Aorta (tissue), 5 donors: ENCODE measurements at regions not wholly inside any gene's neighbourhood (a gene's known extent, or its start where the extent isn't known, plus 50 kb on each side); places are given as distances from the start of the nearest gene placed in this dataset.

Source experiments
- ATAC-seq: fragments of 200-7000 bp; cut with Tn5 transposase; one replicate; pipeline ENCODE4 v1.9.1; 2022; ENCODE audit warnings: moderate library complexity; ENCODE audit not compliant: low FRiP score
- DNase-seq, 2 donors: peaks; one replicate each; pipeline ENCODE4 v3.0.0-alpha.2; 2020
- H3K27ac ChIP-seq, 2 donors: one replicate each; pipeline ENCODE4 v1.5.1; 2013; ENCODE audit warnings: low read length in 2 of 2, mild to moderate bottlenecking in 2 of 2, moderate library complexity in 2 of 2, control low read depth in 1 of 2, inconsistent platforms in 1 of 2, low read depth in 1 of 2
- H3K27me3 ChIP-seq, 2 donors: one replicate each; pipeline ENCODE4 v1.6.1; 2013; ENCODE audit warnings: control low read depth in 1 of 2, low read length in 1 of 2, mild to moderate bottlenecking in 1 of 2, moderate library complexity in 1 of 2; ENCODE audit not compliant: insufficient read depth in 2 of 2, control insufficient read depth in 1 of 2
- H3K36me3 ChIP-seq, 2 donors: one replicate each; pipeline ENCODE4 v1.6.1; 2013; ENCODE audit warnings: control low read depth in 1 of 2, low read length in 1 of 2, mild to moderate bottlenecking in 1 of 2; ENCODE audit not compliant: insufficient read depth in 2 of 2, control insufficient read depth in 1 of 2
- H3K4me1 ChIP-seq, 2 donors: one replicate each; pipeline ENCODE4 v1.6.1; 2013; ENCODE audit warnings: low read length in 2 of 2, control low read depth in 1 of 2, mild to moderate bottlenecking in 1 of 2, moderate library complexity in 1 of 2; ENCODE audit not compliant: insufficient read depth in 2 of 2, control insufficient read depth in 1 of 2
- H3K4me3 ChIP-seq, 2 donors: one replicate each; pipeline ENCODE4 v1.5.1; 2013; ENCODE audit warnings: low read length in 2 of 2, control low read depth in 1 of 2, mild to moderate bottlenecking in 1 of 2
- H3K9me3 ChIP-seq: one replicate; pipeline ENCODE4 v1.6.1; 2013; ENCODE audit warnings: mild to moderate bottlenecking, low read length; ENCODE audit not compliant: control insufficient read depth
- WGBS, 2 donors: extraction: QIAGEN DNeasy Blood & Tissue Kit; methylation state at CpG; one replicate each; pipeline ENCODE4 v1.1.7; 2013; 5-methylcytosine and 5-hydroxymethylcytosine counted together
- intact Hi-C, 2 donors: fragments of 100-400 bp; cut with DNase I; formaldehyde crosslinking; loops; one replicate each; pipeline versions ENCODE4 v1.14.2 to v1.15.0; 2022
- donor health status: healthy with polysubstance abuse.
- donor health status: Bipolar disorder and iron deficiency.
- donor health status: DM: no; HTN: no; CAD: no.
- donor health status: DM: no; HTN: no; CAD: no.
- donor health status: DM: yes; HTN: yes; CAD: no.

- Histone ChIP-seq H3K4me3 (no peak overlapping the region), H3K36me3 (no peaks in the 10 kb centered on the region), H3K9me3 (peaks cover 2% of the 10 kb centered on the region), H3K27ac (no peak overlapping the region), H3K27me3 (no peaks in the 10 kb centered on the region), H3K4me1 (no peaks in the 10 kb centered on the region)
- intact Hi-C loops: no loop called here
- no peak for DNase-seq
- 88 to 90% methylated on average over 2 of the region's 2 CpGs for WGBS, 2 donors
- ATAC-seq: no peak
These were observed 392.7 kb downstream of the UQCRFS1 start for GRCh38 chr19:28820289-28820688.

- H3K36me3 ChIP-seq: no peaks in the 10 kb centered on the region
- 49 to 96% methylated on average over 2 of the region's 2 CpGs for WGBS, 2 donors
- ATAC-seq: no peak
- H3K4me3 ChIP-seq: no peak overlapping the region
- H3K9me3 ChIP-seq: no peaks in the 10 kb centered on the region
- no peak overlapping the region for H3K27ac ChIP-seq
- no peaks in the 10 kb centered on the region for H3K4me1 ChIP-seq
- DNase-seq: no peak
- H3K27me3 ChIP-seq: no peaks in the 10 kb centered on the region
- intact Hi-C loops: no loop called here
These were observed 397.7 kb downstream of the UQCRFS1 start for GRCh38 chr19:28815257-28815656.

- no peak for DNase-seq
These were observed 418.6 kb downstream of the UQCRFS1 start for GRCh38 chr19:28794301-28794700.

GRCh38 chr19:28793391-28794168, 419.4 kb downstream of the UQCRFS1 start:
- Histone ChIP-seq H3K36me3 (no peaks in the 10 kb centered on the region), H3K9me3 (peaks cover 5% of the 10 kb centered on the region), H3K4me3 (no peak overlapping the region), H3K27me3 (no peaks in the 10 kb centered on the region), H3K4me1 (no peaks in the 10 kb centered on the region), H3K27ac (no peak overlapping the region)
- WGBS, 2 donors: 2 to 3% methylated on average over 67 to 97 of the region's 97 CpGs
- DNase-seq (no peak), ATAC-seq (no peak)
- intact Hi-C loops: no loop called here

More at GRCh38 chr19:28794301-28794700, 418.6 kb downstream of the UQCRFS1 start:
- no peaks in the 10 kb centered on the region for H3K27me3 ChIP-seq
- WGBS, 2 donors: 68 to 73% methylated on average over 3 of the region's 3 CpGs
- intact Hi-C loops: no loop called here
- no peaks in the 10 kb centered on the region for H3K4me1 ChIP-seq
- no peaks in the 10 kb centered on the region for H3K36me3 ChIP-seq
- ATAC-seq: no peak
- peaks cover 5% of the 10 kb centered on the region for H3K9me3 ChIP-seq
- H3K27ac ChIP-seq: no peak overlapping the region
- H3K4me3 ChIP-seq: no peak overlapping the region

GRCh38 chr19:28785971-28786370, 427.0 kb downstream of the UQCRFS1 start:
- no peak overlapping the region for H3K4me3 ChIP-seq
- H3K27ac ChIP-seq: no peak overlapping the region
- H3K9me3 ChIP-seq: peaks cover 7% of the 10 kb centered on the region
- no peaks in the 10 kb centered on the region for H3K4me1 ChIP-seq
- intact Hi-C loops: no loop called here
- H3K36me3 ChIP-seq: no peaks in the 10 kb centered on the region
- DNase-seq (no peak), ATAC-seq (no peak)
- H3K27me3 ChIP-seq: no peaks in the 10 kb centered on the region
- WGBS, 2 donors: 13 to 31% methylated on average over 3 of the region's 3 CpGs

GRCh38 chr19:28764066-28764465, 448.9 kb downstream of the UQCRFS1 start:
- no peaks in the 10 kb centered on the region for H3K27me3 ChIP-seq
- no peaks in the 10 kb centered on the region for H3K9me3 ChIP-seq
- intact Hi-C loops: no loop called here
- H3K4me3 ChIP-seq: no peak overlapping the region
- H3K36me3 ChIP-seq: no peaks in the 10 kb centered on the region
- ATAC-seq (no peak), DNase-seq (no peak)
- H3K4me1 ChIP-seq: no peaks in the 10 kb centered on the region
- no peak overlapping the region for H3K27ac ChIP-seq

GRCh38 chr19:28746478-28746877, 466.5 kb downstream of the UQCRFS1 start:
- 38 to 70% methylated on average over 2 of the region's 2 CpGs for WGBS, 2 donors
- intact Hi-C loops: loop anchor here in 1 of 2 donors (5.0 kb wide), 1 partner anchor 131 kb away; no protein-coding TSS in a partner anchor

GRCh38 chr19:28744943-28745342, 468.0 kb downstream of the UQCRFS1 start:
- H3K36me3 ChIP-seq: no peaks in the 10 kb centered on the region
- H3K4me3 ChIP-seq: no peak overlapping the region
- H3K4me1 ChIP-seq: no peaks in the 10 kb centered on the region
- DNase-seq (no peak), ATAC-seq (no peak)
- H3K27ac ChIP-seq: no peak overlapping the region
- H3K27me3 ChIP-seq: no peaks in the 10 kb centered on the region
- intact Hi-C loops: loop anchor here in 1 of 2 donors (5.0 kb wide), 1 partner anchor 132 kb away; no protein-coding TSS in a partner anchor
- WGBS, 2 donors: 61 to 66% methylated on average over 6 of the region's 6 CpGs
- peaks cover 1% of the 10 kb centered on the region for H3K9me3 ChIP-seq

More at GRCh38 chr19:28746478-28746877, 466.5 kb downstream of the UQCRFS1 start:
- H3K4me3 ChIP-seq: no peak overlapping the region
- H3K36me3 ChIP-seq: no peaks in the 10 kb centered on the region
- H3K4me1 ChIP-seq: no peaks in the 10 kb centered on the region
- DNase-seq: no peak
- H3K27me3 ChIP-seq: no peaks in the 10 kb centered on the region
- ATAC-seq: no peak
- H3K9me3 ChIP-seq: peaks cover 1% of the 10 kb centered on the region
- H3K27ac ChIP-seq: no peak overlapping the region

- Histone ChIP-seq H3K27me3 (no peaks in the 10 kb centered on the region), H3K4me3 (no peak overlapping the region), H3K4me1 (no peaks in the 10 kb centered on the region), H3K27ac (no peak overlapping the region), H3K9me3 (peaks cover 1% of the 10 kb centered on the region), H3K36me3 (no peaks in the 10 kb centered on the region)
- intact Hi-C loops: no loop called here
- DNase-seq: no peak
- ATAC-seq: no peak
These were observed 468.9 kb downstream of the UQCRFS1 start for GRCh38 chr19:28744014-28744413.
